Body of pancreas (tissue), 4 donors: ENCODE measurements at regions not wholly inside any gene's neighbourhood (a gene's known extent, or its start where the extent isn't known, plus 50 kb on each side); places are given as distances from the start of the nearest gene placed in this dataset.
A peak's percentile ranks its signal among the peaks of the same experiment; 100 is the strongest.

ENCODE experiments used
- ATAC-seq: fragments of 150-250 bp; one replicate; pipeline ENCODE4 v1.9.1; 2016
- DNase-seq, 4 donors: peaks; one replicate each; pipeline ENCODE4 v3.0.0-alpha.2; 2019
- H3K27ac ChIP-seq, 4 donors: fragments of 200-600 bp; sonication (generic); 1 replicate in 3 of 4; 2 replicates in 1 of 4; pipeline versions ENCODE4 v1.5.1 to v1.6.1; 2016 to 2019; ENCODE audit warnings: mild to moderate bottlenecking in 1 of 4, mixed read lengths in 1 of 4, moderate library complexity in 1 of 4
- H3K27me3 ChIP-seq, 2 donors: fragments of 200-600 bp; sonication (generic); one replicate each; pipeline ENCODE4 v1.6.0; 2016; ENCODE audit warnings: mild to moderate bottlenecking in 1 of 2
- H3K36me3 ChIP-seq, 2 donors: fragments of 200-600 bp; sonication (generic); replicated peaks in 1 of 2; 2 replicates each; pipeline ENCODE4 v1.5.1; 2016; ENCODE audit warnings: low read depth in 2 of 2; ENCODE audit not compliant: insufficient read depth in 1 of 2
- H3K4me1 ChIP-seq: fragments of 200-600 bp; sonication (generic); one replicate; pipeline ENCODE4 v1.6.0; 2016
- H3K4me3 ChIP-seq, 2 donors: fragments of 200-600 bp; sonication (generic); 1 replicate in 1 of 2; 2 replicates in 1 of 2; pipeline ENCODE4 v1.5.1; 2016 to 2019
- H3K9me3 ChIP-seq, 3 donors: fragments of 200-600 bp; sonication (generic); 1 replicate in 2 of 3; 2 replicates in 1 of 3; pipeline ENCODE4 v1.5.1; 2016
- CTCF ChIP-seq, 7 experiments: fragments of 450-650 bp in 4 of 7; fragments of 200-600 bp in 3 of 7; sonication (generic) in 3 of 7; IDR thresholded peaks; one replicate each; pipeline ENCODE4 v1.5.1; 2016 to 2019; ENCODE audit warnings: antibody characterized with exemption in 7 of 7
- POLR2A ChIP-seq, 3 donors: fragments of 450-650 bp; IDR thresholded peaks; one replicate each; pipeline ENCODE4 v1.6.1; 2016; ENCODE audit warnings: antibody characterized with exemption in 3 of 3, mild to moderate bottlenecking in 2 of 3
- WGBS, 2 donors: methylation state at CpG; one replicate each; pipeline ENCODE4 v1.1.5; 2017; 5-methylcytosine and 5-hydroxymethylcytosine counted together
- intact Hi-C: fragments of 100-400 bp; cut with DNase I; formaldehyde crosslinking; loops from one replicate; pipeline ENCODE4 v1.15.1; 2023

- intact Hi-C loops = no loop called here
- H3K36me3 ChIP-seq = no peaks in the 10 kb centered on the region
- DNase-seq = no peak
- H3K9me3 ChIP-seq = no peaks in the 10 kb centered on the region
- H3K27me3 ChIP-seq = no peaks in the 10 kb centered on the region
- peaks cover 32% of the 10 kb centered on the region for H3K4me1 ChIP-seq
- 88 to 97% methylated on average over 16 to 17 of the region's 17 CpGs for WGBS, 2 donors
- H3K27ac ChIP-seq = no peak overlapping the region
- TF ChIP-seq POLR2A (IDR thresholded peaks at IDR 0.05) (no peak), CTCF (IDR thresholded peaks at IDR 0.05) (no peak)
- ATAC-seq = no peak
- H3K4me3 ChIP-seq = no peak overlapping the region
Observed at GRCh38 chr3:72320095-72320954, 527.9 kb downstream of the SHQ1 start.

GRCh38 chr3:72319194-72320094 lies 528.8 kb downstream of the SHQ1 start:
- H3K9me3 ChIP-seq = no peaks in the 10 kb centered on the region
- no peak overlapping the region for H3K4me3 ChIP-seq
- H3K36me3 ChIP-seq = no peaks in the 10 kb centered on the region
- H3K27me3 ChIP-seq = no peaks in the 10 kb centered on the region
- DNase-seq = no peak
- intact Hi-C loops = no loop called here
- WGBS, 2 donors = 77 to 81% methylated on average over 3 to 6 of the region's 6 CpGs
- no peak for TF ChIP-seq CTCF (IDR thresholded peaks at IDR 0.05)
- no peak for TF ChIP-seq POLR2A (IDR thresholded peaks at IDR 0.05)
- no peak overlapping the region for H3K27ac ChIP-seq
- ATAC-seq = no peak
- peaks cover 32% of the 10 kb centered on the region for H3K4me1 ChIP-seq

- ATAC-seq (peak; percentile 22), DNase-seq (peak; percentile 34 to 66 (median 60))
- no peak for TF ChIP-seq CTCF (IDR thresholded peaks at IDR 0.05)
- TF ChIP-seq POLR2A (IDR thresholded peaks at IDR 0.05) = no peak
- H3K9me3 ChIP-seq = no peaks in the 10 kb centered on the region
- H3K27me3 ChIP-seq = no peaks in the 10 kb centered on the region
- peaks cover 32% of the 10 kb centered on the region for H3K4me1 ChIP-seq
- WGBS, 2 donors = 29 to 44% methylated on average over 6 to 12 of the region's 12 CpGs
- intact Hi-C loops = no loop called here
- H3K27ac ChIP-seq = no peak overlapping the region
- H3K36me3 ChIP-seq = no peaks in the 10 kb centered on the region
- H3K4me3 ChIP-seq = no peak overlapping the region
Observed at GRCh38 chr3:72318504-72319193, 529.6 kb downstream of the SHQ1 start.

- peak; percentile 81 for ATAC-seq
- intact Hi-C loops = no loop called here
- Histone ChIP-seq H3K27me3 (no peaks in the 10 kb centered on the region), H3K27ac (no peak overlapping the region), H3K4me3 (no peak overlapping the region), H3K4me1 (peaks cover 32% of the 10 kb centered on the region), H3K36me3 (no peaks in the 10 kb centered on the region), H3K9me3 (no peaks in the 10 kb centered on the region)
- peak; percentile 44 to 62 (median 58) for DNase-seq
- TF ChIP-seq CTCF (IDR thresholded peaks at IDR 0.05) (no peak), POLR2A (IDR thresholded peaks at IDR 0.05) (no peak)
- WGBS, 2 donors = 21 to 27% methylated on average over 7 of the region's 7 CpGs
Observed at GRCh38 chr3:72317491-72317890, 530.8 kb downstream of the SHQ1 start.
